ENCODE measurements at regions not wholly inside any gene's neighbourhood (a gene's known extent, or its start where the extent isn't known, plus 50 kb on each side); places are given as distances from the start of the nearest gene placed in this dataset.
"Not testable (repeated sequence)": the region's sequence is repeated elsewhere in the genome, so short reads cannot be mapped to it uniquely, and the experiment has no call there.

DNA sequence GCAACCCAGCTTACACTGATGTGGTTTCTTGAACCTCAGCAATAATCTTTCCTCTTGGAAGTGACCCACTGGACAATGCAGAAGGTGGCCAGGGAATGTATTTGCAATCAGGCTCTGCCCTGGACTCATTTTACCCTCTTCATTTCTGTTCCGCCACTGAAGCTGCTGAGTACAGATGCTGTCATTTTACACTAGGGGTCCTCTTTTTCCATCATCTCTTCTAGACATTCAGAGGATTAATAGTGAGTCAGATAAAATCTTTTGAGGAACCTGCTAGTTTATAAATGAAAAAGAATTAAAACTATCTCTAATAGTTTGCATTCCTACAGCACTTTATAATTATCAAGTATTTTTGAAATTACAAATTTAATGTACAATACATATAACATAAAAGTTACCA, 87.9 kb upstream of the PNPT1 start:
- H3K4me3 Mint-ChIP-seq = no peak overlapping the region
- peaks cover 6% of the 10 kb centered on the region for H3K27me3 Mint-ChIP-seq
- no peaks in the 10 kb centered on the region for H3K9me3 Mint-ChIP-seq (ENCODE audit: low read depth)
- DNase-seq = no peak
- no peak for ATAC-seq
- no peak overlapping the region for H3K27ac Mint-ChIP-seq
- H3K4me1 Mint-ChIP-seq = no peaks in the 10 kb centered on the region
- CTCF ChIA-PET = interaction anchor here (0.9 kb wide), 1 partner anchor 64 kb away, joined by 3 read pairs; no protein-coding TSS in a partner anchor
- H3K36me3 Mint-ChIP-seq = no peaks in the 10 kb centered on the region

DNA sequence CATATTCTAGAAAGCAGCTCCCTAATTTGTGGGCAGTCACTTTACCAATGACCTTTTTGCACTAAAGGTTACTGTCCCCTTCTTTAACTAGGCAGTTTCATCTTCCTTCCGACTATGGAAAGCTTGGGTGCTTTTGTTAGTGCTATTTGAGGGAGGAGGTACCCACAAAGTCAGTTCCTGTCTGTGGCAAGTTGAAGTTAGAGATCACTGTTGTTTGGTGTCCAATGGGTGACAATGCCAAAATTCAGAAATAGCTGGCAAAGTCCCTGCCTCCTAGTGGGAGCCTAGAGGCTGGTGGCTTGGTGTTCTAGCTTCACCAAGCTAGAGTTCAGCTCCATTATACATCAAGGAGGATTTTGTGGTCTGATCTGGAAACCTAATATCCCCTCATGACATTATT, 87.1 kb upstream of the PNPT1 start:
- H3K27ac Mint-ChIP-seq = no peak overlapping the region
- no peaks in the 10 kb centered on the region for H3K4me1 Mint-ChIP-seq
- no peak for ATAC-seq
- H3K27me3 Mint-ChIP-seq = peaks cover 6% of the 10 kb centered on the region
- H3K4me3 Mint-ChIP-seq = no peak overlapping the region
- no peaks in the 10 kb centered on the region for H3K36me3 Mint-ChIP-seq
- H3K9me3 Mint-ChIP-seq (ENCODE audit: low read depth) = no peaks in the 10 kb centered on the region
- CTCF ChIA-PET = no interaction called here
- no peak for DNase-seq

- DNase-seq (no peak), ATAC-seq (no peak)
- Mint-ChIP-seq H3K36me3 (no peaks in the 10 kb centered on the region), H3K4me3 (no peak overlapping the region), H3K27ac (no peak overlapping the region), H3K27me3 (peaks cover 6% of the 10 kb centered on the region), H3K9me3 (ENCODE audit: low read depth) (no peaks in the 10 kb centered on the region), H3K4me1 (no peaks in the 10 kb centered on the region)
- CTCF ChIA-PET = no interaction called here
These were observed 86.1 kb upstream of the PNPT1 start for GRCh38 chr2:55779459-55780421.

DNA sequence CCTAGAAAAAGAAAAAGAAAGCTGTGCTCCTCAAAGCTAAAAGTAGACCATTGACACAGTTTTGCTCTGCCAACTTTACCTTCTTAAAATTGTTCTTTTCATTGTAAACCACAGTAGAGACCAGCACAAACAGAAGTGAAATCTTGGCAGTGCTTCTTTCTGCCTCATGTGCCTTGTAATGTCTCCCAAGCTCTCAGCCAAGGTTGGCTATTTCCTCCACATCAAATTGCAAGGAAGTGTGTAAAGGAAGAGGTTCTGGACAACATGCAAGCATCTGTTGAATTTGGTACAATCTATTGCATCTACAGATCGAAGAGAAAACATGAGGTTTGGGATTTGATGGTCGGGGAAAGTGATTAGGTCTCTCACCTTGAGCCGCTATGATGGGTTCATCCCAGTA, 83.3 kb upstream of the PNPT1 start:
- CTCF ChIA-PET = no interaction called here
- H3K27me3 Mint-ChIP-seq = peaks cover 6% of the 10 kb centered on the region
- no peaks in the 10 kb centered on the region for H3K36me3 Mint-ChIP-seq
- ATAC-seq (no peak), DNase-seq (no peak)
- H3K27ac Mint-ChIP-seq = no peak overlapping the region
- H3K4me1 Mint-ChIP-seq = no peaks in the 10 kb centered on the region
- no peaks in the 10 kb centered on the region for H3K9me3 Mint-ChIP-seq (ENCODE audit: low read depth)
- no peak overlapping the region for H3K4me3 Mint-ChIP-seq

DNA sequence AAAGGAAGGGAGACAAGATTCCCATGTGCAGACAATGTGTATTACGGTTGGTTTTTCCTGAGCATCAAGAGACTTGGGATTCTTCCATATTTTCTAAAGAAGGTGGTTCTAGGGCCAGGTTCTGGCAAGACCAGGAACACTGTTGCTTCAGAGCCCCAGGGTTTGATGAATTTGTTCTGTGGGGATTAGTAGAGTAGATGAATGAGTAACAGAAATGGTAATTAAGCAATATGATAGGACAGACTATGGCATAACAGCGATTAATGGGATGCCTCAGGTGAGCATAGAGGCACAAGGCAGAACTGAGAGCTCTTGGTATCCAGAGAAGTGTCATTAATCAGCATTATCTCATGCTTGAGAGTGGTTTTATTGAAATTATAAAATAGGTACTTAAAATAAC, 82.8 kb upstream of the PNPT1 start:
- peaks cover 6% of the 10 kb centered on the region for H3K27me3 Mint-ChIP-seq
- DNase-seq = no peak
- no peaks in the 10 kb centered on the region for H3K9me3 Mint-ChIP-seq (ENCODE audit: low read depth)
- H3K4me1 Mint-ChIP-seq = no peaks in the 10 kb centered on the region
- ATAC-seq = no peak
- H3K27ac Mint-ChIP-seq = no peak overlapping the region
- CTCF ChIA-PET = no interaction called here
- no peak overlapping the region for H3K4me3 Mint-ChIP-seq
- no peaks in the 10 kb centered on the region for H3K36me3 Mint-ChIP-seq

DNA sequence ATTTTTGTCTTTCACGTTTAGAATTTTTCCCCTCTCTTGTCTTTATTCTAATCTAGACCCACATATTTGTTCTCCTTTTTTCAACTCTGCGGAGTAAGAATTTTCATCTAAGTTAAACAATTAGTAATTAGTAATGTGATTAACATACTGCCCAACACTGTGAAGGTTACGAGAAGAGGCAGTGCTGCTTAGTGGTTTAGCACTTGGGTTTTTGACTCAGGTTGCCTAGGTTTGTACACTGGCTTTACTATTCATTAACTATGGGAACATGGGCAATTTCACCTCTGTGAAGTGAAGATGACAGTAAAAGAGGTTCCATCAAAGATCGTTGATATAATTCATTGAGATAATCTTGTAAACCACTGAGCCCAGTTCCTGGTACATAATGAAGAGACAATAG, 82.2 kb upstream of the PNPT1 start:
- Mint-ChIP-seq H3K9me3 (ENCODE audit: low read depth) (no peaks in the 10 kb centered on the region), H3K4me1 (no peaks in the 10 kb centered on the region), H3K36me3 (no peaks in the 10 kb centered on the region), H3K27ac (no peak overlapping the region), H3K27me3 (peaks cover 6% of the 10 kb centered on the region), H3K4me3 (no peak overlapping the region)
- no peak for ATAC-seq
- CTCF ChIA-PET = no interaction called here
- no peak for DNase-seq

GRCh38 chr2:55773651-55774050, 80.0 kb upstream of the PNPT1 start:
- DNase-seq; H3K27ac Mint-ChIP-seq; H3K9me3 Mint-ChIP-seq (ENCODE audit: low read depth); H3K36me3 Mint-ChIP-seq; CTCF ChIA-PET; H3K27me3 Mint-ChIP-seq; H3K4me1 Mint-ChIP-seq; H3K4me3 Mint-ChIP-seq; ATAC-seq: not testable (repeated sequence)

GRCh38 chr2:55772109-55772980, 78.7 kb upstream of the PNPT1 start:
- no peak overlapping the region for H3K4me3 Mint-ChIP-seq
- no peak overlapping the region for H3K27ac Mint-ChIP-seq
- CTCF ChIA-PET = no interaction called here
- peaks cover 3% of the 10 kb centered on the region for H3K27me3 Mint-ChIP-seq
- ATAC-seq (no peak), DNase-seq (no peak)
- H3K36me3 Mint-ChIP-seq = no peaks in the 10 kb centered on the region
- no peaks in the 10 kb centered on the region for H3K4me1 Mint-ChIP-seq
- no peaks in the 10 kb centered on the region for H3K9me3 Mint-ChIP-seq (ENCODE audit: low read depth)

DNA sequence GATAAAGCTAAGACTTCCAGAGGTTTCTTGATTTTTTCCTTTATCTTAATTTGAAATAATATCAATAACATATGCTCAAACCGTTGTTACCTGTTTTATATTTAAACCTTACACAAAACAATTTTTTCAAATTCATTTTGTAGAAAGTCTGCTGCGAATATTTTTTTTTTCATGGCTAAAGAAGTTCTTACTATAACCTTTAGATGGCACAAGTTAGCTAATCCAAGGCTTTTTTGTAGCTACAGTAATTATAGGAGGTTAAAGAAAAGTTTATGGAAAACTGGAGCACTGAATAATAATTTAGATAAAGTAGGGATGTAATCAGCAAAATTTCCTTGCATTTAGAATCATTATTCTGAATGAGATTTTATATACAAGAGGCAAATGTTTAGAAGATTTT, 78.0 kb upstream of the PNPT1 start:
- no peak for ATAC-seq

GRCh38 chr2:55768991-55769390, 75.3 kb upstream of the PNPT1 start:
- no peak overlapping the region for H3K27ac Mint-ChIP-seq
- no peak overlapping the region for H3K4me3 Mint-ChIP-seq
- H3K36me3 Mint-ChIP-seq = no peaks in the 10 kb centered on the region
- H3K4me1 Mint-ChIP-seq = no peaks in the 10 kb centered on the region
- ATAC-seq (no peak), DNase-seq (no peak)
- no peaks in the 10 kb centered on the region for H3K9me3 Mint-ChIP-seq (ENCODE audit: low read depth)
- peaks cover 10% of the 10 kb centered on the region for H3K27me3 Mint-ChIP-seq
- CTCF ChIA-PET = no interaction called here

More for the DNA sequence above, 78.0 kb upstream of the PNPT1 start:
- no peaks in the 10 kb centered on the region for H3K36me3 Mint-ChIP-seq
- H3K27ac Mint-ChIP-seq = no peak overlapping the region
- CTCF ChIA-PET = no interaction called here
- H3K4me1 Mint-ChIP-seq = no peaks in the 10 kb centered on the region
- no peak overlapping the region for H3K4me3 Mint-ChIP-seq
- H3K9me3 Mint-ChIP-seq (ENCODE audit: low read depth) = no peaks in the 10 kb centered on the region
- no peak for DNase-seq
- H3K27me3 Mint-ChIP-seq = peaks cover 3% of the 10 kb centered on the region

GRCh38 chr2:55766947-55767346, 73.3 kb upstream of the PNPT1 start:
- Mint-ChIP-seq H3K27ac (no peak overlapping the region), H3K36me3 (no peaks in the 10 kb centered on the region), H3K4me1 (no peaks in the 10 kb centered on the region), H3K4me3 (no peak overlapping the region), H3K27me3 (peaks cover 10% of the 10 kb centered on the region), H3K9me3 (ENCODE audit: low read depth) (no peaks in the 10 kb centered on the region)
- no peak for ATAC-seq
- CTCF ChIA-PET = no interaction called here
- DNase-seq = no peak

DNA sequence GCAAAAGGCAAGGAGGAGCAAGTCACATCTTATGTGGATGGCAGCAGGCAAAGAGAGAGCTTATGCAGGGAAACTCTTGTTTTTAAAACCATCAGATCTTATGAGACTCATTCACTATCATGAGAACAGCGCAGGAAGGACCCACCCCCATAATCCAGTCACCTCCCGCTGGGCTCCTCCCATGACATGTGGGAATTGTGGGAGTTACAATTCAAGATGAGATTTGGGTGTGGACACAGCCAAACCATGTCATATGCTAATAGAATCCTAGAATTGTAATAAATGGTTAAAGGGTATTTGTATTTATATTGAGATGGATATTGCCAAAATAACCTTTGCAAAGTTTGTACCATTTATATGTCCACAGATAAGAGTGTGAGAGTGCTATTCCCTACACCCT, 72.1 kb upstream of the PNPT1 start:
- ATAC-seq; H3K9me3 Mint-ChIP-seq (ENCODE audit: low read depth); H3K36me3 Mint-ChIP-seq; CTCF ChIA-PET; H3K27ac Mint-ChIP-seq; H3K4me3 Mint-ChIP-seq; DNase-seq; H3K4me1 Mint-ChIP-seq: not testable (repeated sequence)
- peaks cover 16% of the 10 kb centered on the region for H3K27me3 Mint-ChIP-seq

DNA sequence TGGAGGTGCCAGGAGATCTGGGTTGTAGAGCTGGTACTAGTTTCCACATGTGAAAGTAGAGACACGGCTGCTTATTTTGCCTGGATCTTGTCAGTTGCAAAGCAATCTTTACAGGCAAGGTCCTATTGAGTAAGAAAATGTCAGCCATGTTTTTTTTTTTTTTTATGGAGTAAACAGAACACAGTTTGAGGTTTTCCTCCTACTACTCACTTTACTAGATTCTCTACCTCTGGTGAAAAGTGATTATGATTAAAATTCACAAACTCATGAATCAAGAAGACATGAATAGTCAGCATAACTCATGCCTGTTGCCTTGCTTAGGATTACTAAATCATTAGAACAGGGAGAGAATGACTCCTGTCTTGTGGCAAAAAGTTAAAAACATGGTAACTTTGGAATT, 70.1 kb upstream of the PNPT1 start:
- H3K4me1 Mint-ChIP-seq = no peaks in the 10 kb centered on the region
- CTCF ChIA-PET = no interaction called here
- no peak overlapping the region for H3K27ac Mint-ChIP-seq
- DNase-seq = no peak
- H3K36me3 Mint-ChIP-seq = no peaks in the 10 kb centered on the region
- no peak overlapping the region for H3K4me3 Mint-ChIP-seq
- ATAC-seq = no peak
- H3K27me3 Mint-ChIP-seq = peaks cover 13% of the 10 kb centered on the region
- H3K9me3 Mint-ChIP-seq (ENCODE audit: low read depth) = no peaks in the 10 kb centered on the region

DNA sequence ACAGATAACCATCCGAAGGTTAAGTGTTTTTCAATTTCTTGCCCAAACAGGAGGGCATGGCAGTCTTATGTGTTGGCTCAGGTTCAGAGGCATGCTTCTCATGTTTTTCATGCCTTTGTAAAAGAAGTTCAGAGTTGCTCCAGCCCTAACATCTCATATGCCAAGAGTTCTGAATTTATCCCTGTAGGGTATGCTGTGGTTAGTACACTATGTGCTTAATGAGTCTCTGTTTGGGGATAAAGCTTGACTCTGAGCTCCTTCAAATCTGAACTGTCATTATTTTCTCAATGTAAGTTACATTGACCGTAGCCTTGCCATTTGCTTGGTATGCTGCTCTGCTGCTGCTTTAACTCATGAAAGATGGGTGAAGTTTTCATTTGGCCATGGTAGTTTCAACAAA, 67.9 kb upstream of the PNPT1 start:
- H3K27ac Mint-ChIP-seq = no peak overlapping the region
- no peaks in the 10 kb centered on the region for H3K36me3 Mint-ChIP-seq
- CTCF ChIA-PET = no interaction called here
- no peak for ATAC-seq
- H3K27me3 Mint-ChIP-seq = peaks cover 15% of the 10 kb centered on the region
- no peak overlapping the region for H3K4me3 Mint-ChIP-seq
- DNase-seq = no peak
- H3K9me3 Mint-ChIP-seq (ENCODE audit: low read depth) = no peaks in the 10 kb centered on the region
- no peaks in the 10 kb centered on the region for H3K4me1 Mint-ChIP-seq

Measured in activated CD8-positive, alpha-beta memory T cell treated with anti-CD3 and anti-CD28 coated beads, Interleukin-2, amount 10 ng/mL, durations not matched to agents 7 days and 5 days (primary cell).